ENCODE measurements at regions not wholly inside any gene's neighbourhood (a gene's known extent, or its start where the extent isn't known, plus 50 kb on each side); places are given as distances from the start of the nearest gene placed in this dataset.
"Not testable (repeated sequence)": the region's sequence is repeated elsewhere in the genome, so short reads cannot be mapped to it uniquely, and the experiment has no call there.

DNA sequence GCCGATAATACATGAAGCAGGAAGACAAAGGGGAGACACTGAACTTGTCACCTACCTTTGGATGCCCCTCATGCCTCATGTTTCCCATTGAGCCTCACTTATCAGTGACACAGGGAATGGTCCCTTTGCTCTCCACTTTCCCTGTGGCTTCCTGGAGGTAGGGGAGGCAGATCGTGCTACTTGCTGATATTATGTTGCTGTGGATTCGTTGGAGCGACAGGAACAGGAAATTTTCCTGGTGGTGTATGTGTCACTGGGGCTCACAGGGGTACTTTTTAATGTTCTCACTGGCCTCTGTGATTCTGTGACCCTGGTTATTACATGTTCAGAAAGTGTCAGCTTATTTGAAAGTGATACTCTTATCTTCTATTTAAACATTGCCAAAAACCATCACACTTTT is 72.7 kb upstream of the VKORC1L1 start:
- not testable (repeated sequence) for DNase-seq (ENCODE audit: low read depth, low spot score)

DNA sequence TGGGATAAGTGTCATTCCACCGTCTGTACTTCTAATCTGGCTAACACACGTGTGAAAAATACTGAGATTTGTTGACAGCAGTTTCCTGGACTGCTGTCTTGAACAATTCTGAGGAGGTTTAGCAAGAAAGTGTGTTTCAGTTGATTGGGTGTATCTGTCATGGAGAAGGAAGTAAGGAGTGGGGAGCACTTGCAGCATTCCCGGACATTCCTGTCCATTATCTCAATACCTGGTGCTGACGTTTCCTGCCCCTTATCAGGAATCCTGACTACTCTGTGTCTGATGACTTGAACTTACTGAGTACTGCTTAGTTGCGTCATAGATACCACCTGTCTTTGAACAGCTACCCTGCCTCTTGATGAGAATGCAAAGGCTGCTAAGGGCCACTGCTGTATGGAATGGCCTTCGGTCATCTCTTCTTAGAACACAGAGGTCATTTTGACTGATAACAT is 72.0 kb upstream of the VKORC1L1 start:
- no peak for DNase-seq (ENCODE audit: low read depth, low spot score)

DNA sequence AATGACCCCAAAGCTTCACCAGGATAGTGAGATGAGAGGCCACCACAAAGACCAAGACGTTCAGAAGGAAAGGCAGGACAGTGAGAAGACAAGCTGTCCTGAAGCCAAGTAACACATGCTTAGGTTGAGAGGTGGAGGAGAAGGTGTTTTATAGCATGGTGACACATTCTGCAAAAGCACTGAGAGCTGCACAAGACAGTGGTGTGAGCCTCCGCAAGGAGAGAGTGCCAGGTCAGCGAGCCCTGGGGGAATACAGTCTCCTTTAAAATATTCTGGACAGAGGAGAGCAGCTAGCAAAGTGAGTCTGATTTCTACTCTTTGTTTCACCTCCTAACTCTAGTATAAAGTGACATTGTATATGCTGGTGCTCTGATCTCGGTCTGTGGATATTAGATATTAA is 68.0 kb upstream of the VKORC1L1 start:
- no peak for DNase-seq (ENCODE audit: low read depth, low spot score)

DNA sequence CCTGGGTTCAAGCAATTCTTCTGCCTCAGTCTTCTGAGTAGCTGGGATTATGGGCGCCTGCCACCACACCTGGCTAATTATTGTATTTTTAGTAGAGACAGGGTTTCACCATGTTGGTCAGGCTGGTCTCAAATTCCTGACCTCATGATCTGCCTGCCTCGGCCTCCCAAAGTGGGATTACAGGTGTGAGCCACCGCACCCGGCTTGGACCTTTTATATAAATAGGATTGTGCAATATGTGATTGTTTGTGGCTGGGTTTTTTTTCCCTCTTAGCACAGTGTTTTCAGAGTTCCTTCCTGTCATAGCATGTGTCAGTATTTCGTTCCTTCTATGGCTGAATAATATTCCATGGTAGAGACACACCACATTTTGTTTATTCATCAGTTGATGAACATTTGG is 65.8 kb upstream of the VKORC1L1 start:
- not testable (repeated sequence) for DNase-seq (ENCODE audit: low read depth, low spot score)

DNA sequence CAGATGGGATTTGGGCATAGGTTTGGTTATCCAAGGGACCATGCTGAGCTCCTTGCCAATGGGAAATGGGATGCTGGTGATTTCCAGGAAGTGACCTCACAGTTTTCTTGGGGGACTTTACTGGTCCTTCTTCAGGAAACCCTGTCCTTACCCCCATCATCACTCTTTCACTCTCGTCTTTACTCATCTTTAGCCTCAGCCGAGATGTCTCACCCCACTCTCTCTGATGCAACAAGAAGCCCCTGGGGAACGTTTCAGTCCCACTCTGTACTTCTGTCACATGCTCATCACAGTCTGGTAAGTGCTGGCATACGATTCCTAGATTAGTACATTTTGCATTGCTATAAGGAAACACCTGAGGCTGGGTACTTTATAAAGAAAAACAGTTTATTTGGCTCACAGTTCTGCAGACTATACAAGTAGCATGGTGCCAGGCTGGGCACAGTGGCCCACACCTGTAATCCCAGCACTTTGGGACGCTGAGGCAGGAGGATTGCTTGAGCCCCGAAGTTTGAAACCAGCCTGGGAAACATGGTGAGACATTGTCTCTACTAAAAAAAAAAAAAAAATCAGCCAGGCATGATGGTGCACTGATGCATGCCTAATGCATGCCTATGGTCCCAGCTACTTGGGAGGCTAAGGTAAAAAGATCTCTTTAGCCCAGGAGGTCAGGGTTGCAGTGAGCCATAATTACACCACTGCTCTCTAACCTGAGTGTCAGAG is 63.5 kb upstream of the VKORC1L1 start:
- DNase-seq (ENCODE audit: low read depth, low spot score) = no peak

DNA sequence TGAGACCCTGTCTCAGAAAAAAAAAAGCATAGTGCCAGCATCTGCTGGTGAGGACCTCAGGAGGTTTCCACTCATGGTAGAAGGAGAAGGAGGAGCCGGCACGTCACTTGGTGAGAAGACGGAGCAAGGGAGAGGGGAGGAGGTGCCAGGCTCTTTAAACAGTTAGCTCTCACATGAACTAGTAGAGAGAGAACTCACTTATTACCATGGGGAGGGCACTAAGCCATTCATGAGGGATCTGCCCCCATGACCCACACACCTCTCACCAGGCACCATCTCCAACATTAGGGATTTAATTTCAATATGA is 62.9 kb upstream of the VKORC1L1 start:
- no peak for DNase-seq (ENCODE audit: low read depth, low spot score)

DNA sequence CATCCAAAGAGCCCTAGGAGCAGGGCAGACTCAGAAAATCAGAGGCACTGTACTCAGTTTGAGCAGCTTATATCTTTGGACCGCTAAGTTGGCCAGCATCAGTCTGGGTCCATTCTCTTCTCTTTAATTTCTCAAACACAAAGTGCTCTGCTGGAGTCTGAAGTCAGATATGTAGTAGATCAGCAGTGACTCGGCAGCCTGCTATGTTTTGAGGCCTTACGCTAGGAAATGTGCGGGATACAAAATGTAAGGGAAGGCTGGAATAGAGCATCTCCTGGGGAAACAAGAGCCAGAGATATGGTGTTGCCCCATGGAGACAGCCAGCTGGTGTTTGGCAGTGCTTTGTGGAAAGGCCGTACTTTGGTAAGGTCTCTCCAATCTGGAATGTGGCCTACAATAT is 60.6 kb upstream of the VKORC1L1 start:
- no peak for DNase-seq (ENCODE audit: low read depth, low spot score)

DNA sequence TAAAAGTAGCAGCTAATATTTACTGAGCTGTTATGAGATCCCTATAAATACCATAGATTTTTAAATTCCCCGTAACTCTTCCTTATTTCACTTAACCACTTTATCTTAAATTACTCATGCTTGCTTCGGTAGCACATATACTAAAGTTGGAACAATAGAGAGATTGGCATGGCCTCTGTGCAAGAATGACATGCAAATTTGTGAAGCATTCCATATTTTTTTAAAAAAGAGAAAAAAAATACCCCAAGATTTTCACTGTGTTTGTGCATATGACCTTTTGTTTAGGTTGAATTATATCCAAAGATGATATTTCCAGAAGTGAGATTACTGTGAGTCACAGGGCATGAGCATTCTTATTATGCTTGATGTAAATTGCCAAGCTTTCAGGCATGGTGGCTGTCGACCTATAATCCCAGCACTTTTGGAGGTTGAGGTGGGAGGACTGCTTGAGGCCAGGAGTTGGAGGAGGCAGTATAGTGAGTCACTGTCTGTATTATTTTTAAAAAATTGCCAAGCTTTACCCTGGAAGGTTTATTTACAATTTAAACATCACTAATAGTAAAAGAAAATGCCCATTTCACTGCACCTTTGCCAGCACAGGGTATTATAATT is 58.2 kb upstream of the VKORC1L1 start:
- DNase-seq (ENCODE audit: low read depth, low spot score) = not testable (repeated sequence)

DNA sequence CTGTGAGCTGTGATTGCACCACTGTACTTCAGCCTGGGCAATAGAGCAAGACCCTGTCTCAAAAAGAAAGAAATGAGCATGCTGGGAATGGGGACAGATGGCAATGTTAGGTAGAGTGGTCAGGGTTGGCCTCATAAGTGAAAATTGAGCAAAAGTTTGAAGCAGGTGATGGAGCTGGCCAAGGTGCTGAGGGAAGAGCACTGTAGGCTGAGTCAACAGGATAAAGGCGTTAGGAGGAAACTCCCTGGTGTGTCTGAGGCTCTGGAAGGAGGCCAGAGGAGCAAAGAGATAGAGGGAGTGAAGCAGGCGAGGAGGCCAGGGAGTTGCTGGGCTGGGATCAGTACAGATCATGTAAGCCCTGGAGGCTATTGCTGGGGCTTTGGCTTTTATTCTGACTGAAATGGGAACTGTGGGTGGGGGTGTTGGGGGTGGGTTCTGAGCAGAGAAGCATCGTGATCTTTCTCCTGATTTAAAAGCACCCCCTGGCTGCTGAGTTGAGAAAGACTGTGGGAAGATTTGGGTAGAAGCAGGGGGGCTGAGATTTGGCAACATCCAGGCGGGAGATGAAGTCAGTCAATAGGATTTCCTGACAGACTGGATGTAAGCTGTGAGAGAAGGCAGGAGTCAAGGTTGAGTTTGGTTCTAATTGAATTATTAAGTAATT is 52.5 kb upstream of the VKORC1L1 start:
- no peak for DNase-seq (ENCODE audit: low read depth, low spot score)

All from iPS DF 19.7 (cell line).